SU-DHL-6 (cell line): ENCODE measurements at regions not wholly inside any gene's neighbourhood (a gene's known extent, or its start where the extent isn't known, plus 50 kb on each side); places are given as distances from the start of the nearest gene placed in this dataset.

Source experiments
- H2AFZ ChIP-seq: fragments of 200-600 bp; sonication (generic); 2 replicates; pipeline ENCODE4 v1.6.1; 2014; ENCODE audit warnings: low read depth, mild to moderate bottlenecking, moderate library complexity, mixed read lengths, antibody characterized with exemption, low read length; ENCODE audit not compliant: severe bottlenecking
- H3F3A ChIP-seq: fragments of 200-600 bp; shearing (Covaris generic); 2 replicates; pipeline ENCODE4 v1.6.0; 2016; ENCODE audit warnings: antibody characterized with exemption, mild to moderate bottlenecking; ENCODE audit not compliant: insufficient read depth
- H3K27ac ChIP-seq: fragments of 200-600 bp; sonication (generic); 2 replicates; pipeline ENCODE4 v1.5.1; 2016; ENCODE audit warnings: low read depth, mild to moderate bottlenecking, low read length, moderate library complexity, mixed read lengths
- H3K27me3 ChIP-seq: fragments of 200-600 bp; sonication (generic), shearing (Covaris generic); 2 replicates; pipeline ENCODE4 v1.6.0; 2014; ENCODE audit warnings: mild to moderate bottlenecking, low read length
- H3K36me3 ChIP-seq: fragments of 200-600 bp; sonication (generic); 2 replicates; pipeline ENCODE4 v1.6.1; 2014; ENCODE audit warnings: mild to moderate bottlenecking, low read length, mixed read lengths
- H3K4me2 ChIP-seq: fragments of 300-600, 200-600 bp; shearing (Covaris generic), sonication (generic); 2 replicates; pipeline ENCODE4 v1.6.0; 2014; ENCODE audit warnings: low read length, low read depth, mild to moderate bottlenecking; ENCODE audit not compliant: poor library complexity, severe bottlenecking
- H3K4me3 ChIP-seq: fragments of 200-600 bp; sonication (generic); 2 replicates; pipeline ENCODE4 v1.5.1; 2014; ENCODE audit warnings: antibody characterized with exemption, low read length, mild to moderate bottlenecking, mixed read lengths; ENCODE audit not compliant: insufficient read depth, poor library complexity, severe bottlenecking
- H3K79me2 ChIP-seq: fragments of 200-600 bp; sonication (generic); 2 replicates; pipeline ENCODE4 v1.6.1; 2014; ENCODE audit warnings: mild to moderate bottlenecking, low read length, moderate library complexity; ENCODE audit not compliant: insufficient read depth
- H3K9ac ChIP-seq: fragments of 200-600 bp; sonication (generic); 2 replicates; pipeline ENCODE4 v1.7.0; 2014; ENCODE audit warnings: mild to moderate bottlenecking, low read length
- H3K9me2 ChIP-seq: fragments of 200-600 bp; sonication (generic); replicated peaks from 2 replicates; pipeline ENCODE4 v1.6.1; 2014; ENCODE audit warnings: low read length; ENCODE audit not compliant: insufficient read depth
- H3K9me3 ChIP-seq: fragments of 200-600 bp; sonication (generic); 2 replicates; pipeline ENCODE4 v1.6.1; 2014; ENCODE audit warnings: low read length, mixed read lengths; ENCODE audit not compliant: insufficient read depth
- H4K20me1 ChIP-seq: fragments of 200-600 bp; sonication (generic); 2 replicates; pipeline ENCODE4 v1.6.1; 2014; ENCODE audit warnings: low read depth, mild to moderate bottlenecking, antibody characterized with exemption, low read length, moderate library complexity, mixed read lengths
- CTCF ChIP-seq: fragments of 200-600 bp; sonication (generic); IDR thresholded peaks from one replicate; pipeline ENCODE4 v1.5.1; 2017; ENCODE audit warnings: antibody characterized with exemption, mild to moderate bottlenecking, low read length, moderate library complexity; ENCODE audit not compliant: insufficient read depth, poor library complexity, severe bottlenecking
- EZH2phosphoT487 ChIP-seq: fragments of 200-600 bp; sonication (generic), shearing (Covaris generic); conservative IDR thresholded peaks from 2 replicates; pipeline ENCODE4 v1.6.1; 2018; ENCODE audit warnings: mild to moderate bottlenecking, antibody characterized with exemption, low read length, moderate library complexity, mixed read lengths

- Histone ChIP-seq H3F3A (no peaks in the 10 kb centered on the region), H3K4me3 (no peak overlapping the region), H3K4me2 (no peak overlapping the region), H3K36me3 (no peaks in the 10 kb centered on the region), H3K79me2 (no peaks in the 10 kb centered on the region), H3K9me3 (no peaks in the 10 kb centered on the region), H3K27ac (no peak overlapping the region), H3K9me2 (no peaks in the 10 kb centered on the region), H2AFZ (no peak overlapping the region), H4K20me1 (no peaks in the 10 kb centered on the region), H3K9ac (no peak overlapping the region), H3K27me3 (no peaks in the 10 kb centered on the region)
- TF ChIP-seq CTCF (no peak), EZH2phosphoT487 (no peak)
Measured at GRCh38 chr11:45052361-45052760, 94.1 kb upstream of the PRDM11 start.

GRCh38 chr11:45053736-45054446, 92.5 kb upstream of the PRDM11 start:
- no peaks in the 10 kb centered on the region for H3K79me2 ChIP-seq
- TF ChIP-seq EZH2phosphoT487 (no peak), CTCF (no peak)

GRCh38 chr11:45054956-45055355, 91.5 kb upstream of the PRDM11 start:
- no peaks in the 10 kb centered on the region for H3F3A ChIP-seq

More at GRCh38 chr11:45053736-45054446, 92.5 kb upstream of the PRDM11 start:
- no peak overlapping the region for H3K27ac ChIP-seq
- H3K4me3 ChIP-seq, result no peak overlapping the region
- no peaks in the 10 kb centered on the region for H3K36me3 ChIP-seq
- H2AFZ ChIP-seq, result no peak overlapping the region
- H3K9me3 ChIP-seq, result no peaks in the 10 kb centered on the region
- no peak overlapping the region for H3K9ac ChIP-seq
- no peaks in the 10 kb centered on the region for H4K20me1 ChIP-seq
- no peaks in the 10 kb centered on the region for H3K9me2 ChIP-seq
- no peaks in the 10 kb centered on the region for H3F3A ChIP-seq
- no peak overlapping the region for H3K4me2 ChIP-seq
- no peaks in the 10 kb centered on the region for H3K27me3 ChIP-seq

More at GRCh38 chr11:45054956-45055355, 91.5 kb upstream of the PRDM11 start:
- no peak for TF ChIP-seq CTCF
- TF ChIP-seq EZH2phosphoT487, result no peak
- H3K4me3 ChIP-seq, result no peak overlapping the region
- H3K4me2 ChIP-seq, result no peak overlapping the region
- H3K9me3 ChIP-seq, result no peaks in the 10 kb centered on the region
- H4K20me1 ChIP-seq, result no peaks in the 10 kb centered on the region
- H3K9ac ChIP-seq, result no peak overlapping the region
- no peak overlapping the region for H3K27ac ChIP-seq
- H3K36me3 ChIP-seq, result no peaks in the 10 kb centered on the region
- H3K79me2 ChIP-seq, result no peaks in the 10 kb centered on the region
- no peaks in the 10 kb centered on the region for H3K27me3 ChIP-seq
- H3K9me2 ChIP-seq, result no peaks in the 10 kb centered on the region
- no peak overlapping the region for H2AFZ ChIP-seq
